ENCODE measurements at regions not wholly inside any gene's neighbourhood (a gene's known extent, or its start where the extent isn't known, plus 50 kb on each side); places are given as distances from the start of the nearest gene placed in this dataset.
A peak's percentile ranks its signal among the peaks of the same experiment; 100 is the strongest.

DNA sequence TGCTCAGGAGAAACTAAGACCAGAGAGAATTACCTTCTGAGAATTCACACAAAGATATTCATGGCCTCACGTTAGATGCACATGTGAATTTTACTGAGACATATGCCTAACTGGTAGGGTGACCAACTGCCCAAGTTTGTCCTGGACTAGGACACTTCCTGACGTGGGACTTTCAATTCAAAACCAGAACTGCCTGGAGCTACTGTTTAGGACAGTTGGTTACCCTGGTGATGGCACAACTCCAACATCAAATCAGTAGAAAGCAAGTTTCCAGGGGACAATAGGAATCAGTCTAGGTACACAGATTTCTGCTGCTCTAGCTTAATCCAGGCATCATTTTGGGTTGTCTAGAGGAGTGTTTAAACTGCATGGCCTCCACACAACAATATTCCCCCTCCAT is 178.7 kb downstream of the GXYLT1 start:
- H3K9me2 ChIP-seq (ENCODE audit: insufficient read depth, low read length) = no peaks in the 10 kb centered on the region
- H3F3A ChIP-seq (ENCODE audit: insufficient read depth, low read length, poor library complexity, severe bottlenecking) = peaks cover 4% of the 10 kb centered on the region

DNA sequence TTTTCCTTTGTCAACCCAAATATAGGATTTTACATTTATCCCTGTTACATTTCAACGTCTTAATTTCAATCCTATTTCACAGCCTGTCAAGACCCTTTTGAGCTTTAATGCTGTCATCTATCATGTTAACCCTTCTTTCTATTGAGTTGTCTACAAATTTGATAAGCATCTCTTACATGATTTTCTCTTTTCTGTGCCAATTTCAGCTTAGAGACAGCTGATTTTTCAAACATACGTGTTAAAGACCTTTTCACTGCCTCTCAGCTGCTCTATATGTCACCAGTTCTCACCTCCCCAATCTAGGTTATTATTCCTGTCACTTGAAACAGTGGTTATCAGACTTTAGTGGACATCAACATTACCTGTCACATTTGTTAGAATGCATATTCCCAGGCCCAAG is 181.3 kb downstream of the GXYLT1 start:
- no peaks in the 10 kb centered on the region for H3K36me3 ChIP-seq (ENCODE audit: insufficient read depth, low read length)
- peak overlapping the region; percentile 85 for H3K27ac ChIP-seq (ENCODE audit: low read length)
- no peak overlapping the region for H3K4me3 ChIP-seq (ENCODE audit: low read length)
- peak overlapping the region; percentile 4 for H2AFZ ChIP-seq (ENCODE audit: low read depth, low read length)
- no peak overlapping the region for H3K4me2 ChIP-seq (ENCODE audit: low read length)
- H3K9ac ChIP-seq (ENCODE audit: low read length) = peak overlapping the region; percentile 35
- H3F3A ChIP-seq (ENCODE audit: insufficient read depth, low read length, poor library complexity, severe bottlenecking) = peaks cover 4% of the 10 kb centered on the region
- no peaks in the 10 kb centered on the region for H4K20me1 ChIP-seq (ENCODE audit: insufficient read depth)
- H3K27me3 ChIP-seq (ENCODE audit: insufficient read depth, low read depth, low read length) = peaks cover 5% of the 10 kb centered on the region
- TF ChIP-seq, protein P1, sequence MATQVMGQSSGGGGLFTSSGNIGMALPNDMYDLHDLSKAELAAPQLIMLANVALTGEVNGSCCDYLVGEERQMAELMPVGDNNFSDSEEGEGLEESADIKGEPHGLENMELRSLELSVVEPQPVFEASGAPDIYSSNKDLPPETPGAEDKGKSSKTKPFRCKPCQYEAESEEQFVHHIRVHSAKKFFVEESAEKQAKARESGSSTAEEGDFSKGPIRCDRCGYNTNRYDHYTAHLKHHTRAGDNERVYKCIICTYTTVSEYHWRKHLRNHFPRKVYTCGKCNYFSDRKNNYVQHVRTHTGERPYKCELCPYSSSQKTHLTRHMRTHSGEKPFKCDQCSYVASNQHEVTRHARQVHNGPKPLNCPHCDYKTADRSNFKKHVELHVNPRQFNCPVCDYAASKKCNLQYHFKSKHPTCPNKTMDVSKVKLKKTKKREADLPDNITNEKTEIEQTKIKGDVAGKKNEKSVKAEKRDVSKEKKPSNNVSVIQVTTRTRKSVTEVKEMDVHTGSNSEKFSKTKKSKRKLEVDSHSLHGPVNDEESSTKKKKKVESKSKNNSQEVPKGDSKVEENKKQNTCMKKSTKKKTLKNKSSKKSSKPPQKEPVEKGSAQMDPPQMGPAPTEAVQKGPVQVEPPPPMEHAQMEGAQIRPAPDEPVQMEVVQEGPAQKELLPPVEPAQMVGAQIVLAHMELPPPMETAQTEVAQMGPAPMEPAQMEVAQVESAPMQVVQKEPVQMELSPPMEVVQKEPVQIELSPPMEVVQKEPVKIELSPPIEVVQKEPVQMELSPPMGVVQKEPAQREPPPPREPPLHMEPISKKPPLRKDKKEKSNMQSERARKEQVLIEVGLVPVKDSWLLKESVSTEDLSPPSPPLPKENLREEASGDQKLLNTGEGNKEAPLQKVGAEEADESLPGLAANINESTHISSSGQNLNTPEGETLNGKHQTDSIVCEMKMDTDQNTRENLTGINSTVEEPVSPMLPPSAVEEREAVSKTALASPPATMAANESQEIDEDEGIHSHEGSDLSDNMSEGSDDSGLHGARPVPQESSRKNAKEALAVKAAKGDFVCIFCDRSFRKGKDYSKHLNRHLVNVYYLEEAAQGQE (IDR thresholded peaks at IDR 0.05; ENCODE audit: borderline replicate concordance) = no peak
- TF ChIP-seq SMC3 (conservative IDR thresholded peaks at IDR 0.05; ENCODE audit: poor library complexity) (peak; percentile 18), RAD21 (conservative IDR thresholded peaks at IDR 0.05) (peak; percentile 27), POLR2AphosphoS5 (IDR thresholded peaks at IDR 0.05) (no peak), EP300 (conservative IDR thresholded peaks at IDR 0.05; ENCODE audit: poor library complexity, severe bottlenecking) (peak; percentile 97)
- H3K79me2 ChIP-seq (replicated peaks; ENCODE audit: insufficient read depth, low read length) = no peaks in the 10 kb centered on the region
- H3K9me2 ChIP-seq (ENCODE audit: insufficient read depth, low read length) = no peaks in the 10 kb centered on the region
- no peaks in the 10 kb centered on the region for H3K9me3 ChIP-seq (ENCODE audit: low read length)

More for the DNA sequence above, 178.7 kb downstream of the GXYLT1 start:
- Histone ChIP-seq H3K27ac (ENCODE audit: low read length) (no peak overlapping the region), H3K27me3 (ENCODE audit: insufficient read depth, low read depth, low read length) (peaks cover 5% of the 10 kb centered on the region), H3K36me3 (ENCODE audit: insufficient read depth, low read length) (no peaks in the 10 kb centered on the region), H3K4me2 (ENCODE audit: low read length) (no peak overlapping the region), H3K9me3 (ENCODE audit: low read length) (no peaks in the 10 kb centered on the region), H3K4me3 (ENCODE audit: low read length) (no peak overlapping the region), H2AFZ (ENCODE audit: low read depth, low read length) (no peak overlapping the region), H4K20me1 (ENCODE audit: insufficient read depth) (no peaks in the 10 kb centered on the region), H3K79me2 (replicated peaks; ENCODE audit: insufficient read depth, low read length) (no peaks in the 10 kb centered on the region), H3K9ac (ENCODE audit: low read length) (no peak overlapping the region)
- TF ChIP-seq MXI1 (conservative IDR thresholded peaks at IDR 0.05; ENCODE audit: poor library complexity, severe bottlenecking) (no peak), POLR2AphosphoS5 (IDR thresholded peaks at IDR 0.05) (no peak), SMC3 (conservative IDR thresholded peaks at IDR 0.05; ENCODE audit: poor library complexity) (no peak), EP300 (conservative IDR thresholded peaks at IDR 0.05; ENCODE audit: poor library complexity, severe bottlenecking) (no peak), EZH2 (IDR thresholded peaks at IDR 0.05; ENCODE audit: borderline replicate concordance, insufficient read depth, low read length, poor library complexity, severe bottlenecking) (no peak), TAF1 (IDR thresholded peaks at IDR 0.05; ENCODE audit: low read depth) (no peak), RAD21 (conservative IDR thresholded peaks at IDR 0.05) (no peak)
- TF ChIP-seq, protein P1 (IDR thresholded peaks at IDR 0.05; ENCODE audit: borderline replicate concordance) = no peak
- TF ChIP-seq, protein P2, sequence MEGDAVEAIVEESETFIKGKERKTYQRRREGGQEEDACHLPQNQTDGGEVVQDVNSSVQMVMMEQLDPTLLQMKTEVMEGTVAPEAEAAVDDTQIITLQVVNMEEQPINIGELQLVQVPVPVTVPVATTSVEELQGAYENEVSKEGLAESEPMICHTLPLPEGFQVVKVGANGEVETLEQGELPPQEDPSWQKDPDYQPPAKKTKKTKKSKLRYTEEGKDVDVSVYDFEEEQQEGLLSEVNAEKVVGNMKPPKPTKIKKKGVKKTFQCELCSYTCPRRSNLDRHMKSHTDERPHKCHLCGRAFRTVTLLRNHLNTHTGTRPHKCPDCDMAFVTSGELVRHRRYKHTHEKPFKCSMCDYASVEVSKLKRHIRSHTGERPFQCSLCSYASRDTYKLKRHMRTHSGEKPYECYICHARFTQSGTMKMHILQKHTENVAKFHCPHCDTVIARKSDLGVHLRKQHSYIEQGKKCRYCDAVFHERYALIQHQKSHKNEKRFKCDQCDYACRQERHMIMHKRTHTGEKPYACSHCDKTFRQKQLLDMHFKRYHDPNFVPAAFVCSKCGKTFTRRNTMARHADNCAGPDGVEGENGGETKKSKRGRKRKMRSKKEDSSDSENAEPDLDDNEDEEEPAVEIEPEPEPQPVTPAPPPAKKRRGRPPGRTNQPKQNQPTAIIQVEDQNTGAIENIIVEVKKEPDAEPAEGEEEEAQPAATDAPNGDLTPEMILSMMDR (IDR thresholded peaks at IDR 0.05; ENCODE audit: poor library complexity, severe bottlenecking) = no peak

Data from neural cell (in vitro differentiated cells).